HepG2 (cell line): ENCODE measurements at regions not wholly inside any gene's neighbourhood (a gene's known extent, or its start where the extent isn't known, plus 50 kb on each side); places are given as distances from the start of the nearest gene placed in this dataset.

ENCODE experiments used
- POLR2AphosphoS5 ChIP-seq: IDR thresholded peaks from 2 replicates; pipeline ENCODE4 v1.6.1; 2012; ENCODE audit warnings: low read depth, low read length
- SIN3A ChIP-seq: IDR thresholded peaks from 2 replicates; pipeline ENCODE4 v1.6.1; 2011; ENCODE audit warnings: low read depth, mild to moderate bottlenecking, control low read depth, low read length, borderline replicate concordance
- YEATS2 ChIP-seq: sonication (generic); formaldehyde crosslinking; IDR thresholded peaks from 2 replicates; pipeline ENCODE4 v1.4.0; 2020; ENCODE audit warnings: missing genetic modification reagents, borderline replicate concordance
- TF ChIP-seq, protein P1 (sequence below): IDR thresholded peaks from 2 replicates; pipeline ENCODE4 v1.6.1; 2016

- TF ChIP-seq, protein P1, sequence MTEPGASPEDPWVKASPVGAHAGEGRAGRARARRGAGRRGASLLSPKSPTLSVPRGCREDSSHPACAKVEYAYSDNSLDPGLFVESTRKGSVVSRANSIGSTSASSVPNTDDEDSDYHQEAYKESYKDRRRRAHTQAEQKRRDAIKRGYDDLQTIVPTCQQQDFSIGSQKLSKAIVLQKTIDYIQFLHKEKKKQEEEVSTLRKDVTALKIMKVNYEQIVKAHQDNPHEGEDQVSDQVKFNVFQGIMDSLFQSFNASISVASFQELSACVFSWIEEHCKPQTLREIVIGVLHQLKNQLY (CRISPR knock-in tag), result no peak
- no peak for TF ChIP-seq YEATS2 (CRISPR knock-in tag)
- no peak for TF ChIP-seq SIN3A
- no peak for TF ChIP-seq POLR2AphosphoS5
These were observed 225.4 kb downstream of the PRL start for GRCh38 chr6:22071270-22072041.
